ENCODE measurements at regions not wholly inside any gene's neighbourhood (a gene's known extent, or its start where the extent isn't known, plus 50 kb on each side); places are given as distances from the start of the nearest gene placed in this dataset.

GRCh38 chr5:39816866-39817265, 392.1 kb upstream of the DAB2 start:
- no peak for TF ChIP-seq CTCF (IDR thresholded peaks at IDR 0.05; ENCODE audit: low read length)
- no peak for TF ChIP-seq EZH2phosphoT487 (IDR thresholded peaks at IDR 0.05; ENCODE audit: low read length)
- TF ChIP-seq EZH2 (optimal IDR thresholded peaks at IDR 0.05; ENCODE audit: low read depth, low read length) = no peak

Measured in MM.1S (cell line).